KMS-11 (cell line): ENCODE measurements at regions not wholly inside any gene's neighbourhood (a gene's known extent, or its start where the extent isn't known, plus 50 kb on each side); places are given as distances from the start of the nearest gene placed in this dataset.
"Not testable (repeated sequence)": the region's sequence is repeated elsewhere in the genome, so short reads cannot be mapped to it uniquely, and the experiment has no call there.

ENCODE experiments used
- H2AFZ ChIP-seq: fragments of 200-600 bp; sonication (generic); 2 replicates; pipeline ENCODE4 v1.6.1; 2016; ENCODE audit warnings: antibody characterized with exemption, mixed run types, low read depth
- H3K27ac ChIP-seq: fragments of 200-600 bp; sonication (generic); 2 replicates; pipeline ENCODE4 v1.6.1; 2016; ENCODE audit warnings: mild to moderate bottlenecking, mixed run types
- H3K27me3 ChIP-seq: fragments of 200-600 bp; sonication (generic); 2 replicates; pipeline ENCODE4 v1.6.1; 2017; ENCODE audit warnings: mild to moderate bottlenecking, low read depth, mixed run types, moderate library complexity; ENCODE audit not compliant: insufficient read depth
- H3K36me3 ChIP-seq: fragments of 200-600 bp; sonication (generic); 2 replicates; pipeline ENCODE4 v1.6.1; 2017; ENCODE audit warnings: mild to moderate bottlenecking, mixed run types; ENCODE audit not compliant: insufficient read depth
- H3K4me1 ChIP-seq: fragments of 200-600 bp; sonication (generic); 2 replicates; pipeline ENCODE4 v1.6.1; 2016; ENCODE audit warnings: mild to moderate bottlenecking, low read depth, mixed run types; ENCODE audit not compliant: poor library complexity, severe bottlenecking
- H3K4me2 ChIP-seq: fragments of 200-600 bp; sonication (generic); 2 replicates; pipeline ENCODE4 v1.7.0; 2016; ENCODE audit warnings: mild to moderate bottlenecking, mixed run types
- H3K4me3 ChIP-seq: fragments of 200-600 bp; sonication (generic); IDR thresholded peaks from 2 replicates; pipeline ENCODE4 v1.6.1; 2017; ENCODE audit warnings: low read depth, low read length, mixed read lengths; ENCODE audit not compliant: insufficient read depth
- H3K79me2 ChIP-seq: fragments of 200-600 bp; sonication (generic); 2 replicates; pipeline ENCODE4 v1.6.1; 2016; ENCODE audit warnings: low read depth, mixed run types; ENCODE audit not compliant: insufficient read depth
- H3K9ac ChIP-seq: fragments of 200-600 bp; sonication (generic); 2 replicates; pipeline ENCODE4 v1.6.1; 2016; ENCODE audit warnings: mild to moderate bottlenecking, mixed run types
- H4K20me1 ChIP-seq: fragments of 200-600 bp; sonication (generic); 2 replicates; pipeline ENCODE4 v1.6.1; 2016; ENCODE audit warnings: mild to moderate bottlenecking, mixed run types; ENCODE audit not compliant: insufficient read depth
- TF ChIP-seq, protein P1 (sequence below): fragments of 200-600 bp; sonication (generic); conservative IDR thresholded peaks from 2 replicates; pipeline ENCODE4 v1.6.1; 2017; ENCODE audit warnings: low read depth, mild to moderate bottlenecking, antibody characterized with exemption, low read length, moderate library complexity, mixed read lengths

DNA sequence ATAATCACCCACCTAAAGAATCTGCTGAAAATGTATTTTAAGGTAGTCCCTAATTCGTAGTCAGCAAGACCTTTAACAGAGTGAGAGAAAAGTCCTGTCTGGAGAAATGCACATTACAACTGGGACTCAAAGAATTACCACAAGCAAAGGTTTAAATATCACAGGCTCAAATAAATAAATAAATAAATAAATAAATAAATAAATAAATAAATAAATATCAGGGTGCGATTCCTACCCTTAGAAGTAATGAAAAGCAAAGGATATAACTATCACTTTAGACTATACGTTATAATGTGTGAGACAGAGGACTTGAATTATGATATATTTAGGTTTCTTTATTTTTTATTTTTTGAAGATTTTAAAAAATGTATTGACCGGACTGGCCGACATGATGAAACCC lies 522.5 kb upstream of the ATXN7L3B start:
- H2AFZ ChIP-seq, result no peak overlapping the region
- no peaks in the 10 kb centered on the region for H3K4me1 ChIP-seq
- no peak overlapping the region for H3K9ac ChIP-seq
- no peaks in the 10 kb centered on the region for H3K79me2 ChIP-seq
- TF ChIP-seq, protein P1, sequence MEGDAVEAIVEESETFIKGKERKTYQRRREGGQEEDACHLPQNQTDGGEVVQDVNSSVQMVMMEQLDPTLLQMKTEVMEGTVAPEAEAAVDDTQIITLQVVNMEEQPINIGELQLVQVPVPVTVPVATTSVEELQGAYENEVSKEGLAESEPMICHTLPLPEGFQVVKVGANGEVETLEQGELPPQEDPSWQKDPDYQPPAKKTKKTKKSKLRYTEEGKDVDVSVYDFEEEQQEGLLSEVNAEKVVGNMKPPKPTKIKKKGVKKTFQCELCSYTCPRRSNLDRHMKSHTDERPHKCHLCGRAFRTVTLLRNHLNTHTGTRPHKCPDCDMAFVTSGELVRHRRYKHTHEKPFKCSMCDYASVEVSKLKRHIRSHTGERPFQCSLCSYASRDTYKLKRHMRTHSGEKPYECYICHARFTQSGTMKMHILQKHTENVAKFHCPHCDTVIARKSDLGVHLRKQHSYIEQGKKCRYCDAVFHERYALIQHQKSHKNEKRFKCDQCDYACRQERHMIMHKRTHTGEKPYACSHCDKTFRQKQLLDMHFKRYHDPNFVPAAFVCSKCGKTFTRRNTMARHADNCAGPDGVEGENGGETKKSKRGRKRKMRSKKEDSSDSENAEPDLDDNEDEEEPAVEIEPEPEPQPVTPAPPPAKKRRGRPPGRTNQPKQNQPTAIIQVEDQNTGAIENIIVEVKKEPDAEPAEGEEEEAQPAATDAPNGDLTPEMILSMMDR, result no peak
- no peak overlapping the region for H3K4me3 ChIP-seq
- H4K20me1 ChIP-seq, result no peaks in the 10 kb centered on the region
- no peak overlapping the region for H3K4me2 ChIP-seq
- no peaks in the 10 kb centered on the region for H3K36me3 ChIP-seq
- no peak overlapping the region for H3K27ac ChIP-seq
- H3K27me3 ChIP-seq, result no peaks in the 10 kb centered on the region

DNA sequence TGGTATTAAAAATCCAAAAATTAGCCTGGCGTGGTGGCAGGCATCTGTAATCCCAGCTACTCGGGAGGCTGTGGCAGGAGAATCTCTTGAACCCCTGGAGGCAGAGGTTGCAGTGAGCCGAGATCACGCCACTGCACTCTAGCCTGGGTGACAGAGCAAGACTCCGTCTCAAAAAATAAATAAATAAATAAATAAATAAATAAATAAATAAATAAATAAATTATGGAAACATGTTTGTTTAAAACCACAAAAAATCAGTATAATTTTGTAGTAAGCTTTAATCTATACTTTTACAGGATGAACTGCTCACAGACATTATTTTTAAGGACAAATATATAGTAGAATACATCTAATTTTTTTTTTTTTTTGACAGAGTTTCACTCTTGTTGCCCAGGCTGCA lies 521.3 kb upstream of the ATXN7L3B start:
- H4K20me1 ChIP-seq, H3K36me3 ChIP-seq, H3K4me1 ChIP-seq, H3K27me3 ChIP-seq, H3K27ac ChIP-seq, H2AFZ ChIP-seq, H3K4me3 ChIP-seq, H3K79me2 ChIP-seq, H3K9ac ChIP-seq, H3K4me2 ChIP-seq: not testable (repeated sequence)

- TF ChIP-seq, protein P1, result no peak
- H4K20me1 ChIP-seq, result no peaks in the 10 kb centered on the region
- no peaks in the 10 kb centered on the region for H3K79me2 ChIP-seq
- no peak overlapping the region for H3K9ac ChIP-seq
- no peak overlapping the region for H3K4me2 ChIP-seq
- H2AFZ ChIP-seq, result no peak overlapping the region
- H3K4me1 ChIP-seq, result no peaks in the 10 kb centered on the region
- no peak overlapping the region for H3K27ac ChIP-seq
- no peaks in the 10 kb centered on the region; the same call in 1 of the 2 replicates for H3K36me3 ChIP-seq
- H3K4me3 ChIP-seq, result no peak overlapping the region
- no peaks in the 10 kb centered on the region for H3K27me3 ChIP-seq
These were observed 518.8 kb upstream of the ATXN7L3B start for GRCh38 chr12:74018849-74019248.

DNA sequence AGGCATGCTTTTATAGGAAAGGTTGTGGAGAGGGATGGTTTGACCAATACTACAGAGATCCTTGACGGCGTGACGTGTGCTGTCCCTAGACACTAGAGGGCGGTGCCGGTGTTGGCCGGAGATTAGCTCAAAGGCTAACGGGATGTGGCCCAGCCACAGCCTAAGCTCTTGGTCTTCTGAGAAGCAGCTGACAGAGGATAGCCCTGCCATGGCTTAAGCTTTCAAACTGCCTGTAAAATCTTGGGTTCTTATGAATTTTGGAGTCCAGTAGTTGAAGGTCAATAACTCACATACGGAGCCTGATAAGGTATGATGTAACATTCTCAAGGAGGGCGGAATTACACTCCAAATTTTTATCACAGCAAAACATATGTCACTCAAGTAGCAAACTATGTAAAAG lies 515.7 kb upstream of the ATXN7L3B start:
- Histone ChIP-seq H3K4me3 (no peak overlapping the region), H3K27ac (no peak overlapping the region), H3K9ac (no peak overlapping the region), H3K27me3 (no peaks in the 10 kb centered on the region), H4K20me1 (no peaks in the 10 kb centered on the region), H3K36me3 (no peaks in the 10 kb centered on the region; the same call in 1 of the 2 replicates), H2AFZ (no peak overlapping the region), H3K4me1 (no peaks in the 10 kb centered on the region), H3K79me2 (no peaks in the 10 kb centered on the region), H3K4me2 (no peak overlapping the region)
- TF ChIP-seq, protein P1, result 0 out of 2 replicates have a peak, but pooled peaks have one; percentile 18

GRCh38 chr12:74031045-74031444 lies 506.6 kb upstream of the ATXN7L3B start:
- no peak overlapping the region for H3K4me3 ChIP-seq
- no peaks in the 10 kb centered on the region for H3K4me1 ChIP-seq
- H3K9ac ChIP-seq, result no peak overlapping the region
- no peaks in the 10 kb centered on the region for H3K79me2 ChIP-seq
- TF ChIP-seq, protein P1, result no peak
- H3K36me3 ChIP-seq, result no peaks in the 10 kb centered on the region
- H2AFZ ChIP-seq, result no peak overlapping the region
- H3K4me2 ChIP-seq, result no peak overlapping the region
- H3K27ac ChIP-seq, result no peak overlapping the region
- no peaks in the 10 kb centered on the region for H3K27me3 ChIP-seq
- no peaks in the 10 kb centered on the region; the same call in 1 of the 2 replicates for H4K20me1 ChIP-seq
